ENCODE measurements at regions not wholly inside any gene's neighbourhood (a gene's known extent, or its start where the extent isn't known, plus 50 kb on each side); places are given as distances from the start of the nearest gene placed in this dataset.

DNA sequence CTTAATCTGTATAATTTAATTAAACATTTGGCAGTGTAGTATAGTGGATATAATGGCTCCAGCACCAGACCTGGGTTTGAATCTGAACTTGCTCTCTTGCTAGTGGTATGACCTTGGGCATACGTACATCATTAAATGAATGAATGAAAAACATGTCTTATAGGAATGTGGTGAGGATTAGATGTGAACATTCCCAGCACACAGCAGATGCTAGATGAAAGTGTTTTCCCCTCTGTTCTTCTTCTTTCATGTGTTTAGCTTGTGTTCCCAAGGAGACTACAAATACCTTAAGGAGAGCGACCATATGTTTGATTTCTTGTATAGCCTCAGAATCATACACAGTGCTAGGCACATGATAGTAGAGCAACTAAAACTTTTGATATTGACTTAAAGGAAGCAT, 56.5 kb downstream of the CT47B1 start:
- no peak for DNase-seq

DNA sequence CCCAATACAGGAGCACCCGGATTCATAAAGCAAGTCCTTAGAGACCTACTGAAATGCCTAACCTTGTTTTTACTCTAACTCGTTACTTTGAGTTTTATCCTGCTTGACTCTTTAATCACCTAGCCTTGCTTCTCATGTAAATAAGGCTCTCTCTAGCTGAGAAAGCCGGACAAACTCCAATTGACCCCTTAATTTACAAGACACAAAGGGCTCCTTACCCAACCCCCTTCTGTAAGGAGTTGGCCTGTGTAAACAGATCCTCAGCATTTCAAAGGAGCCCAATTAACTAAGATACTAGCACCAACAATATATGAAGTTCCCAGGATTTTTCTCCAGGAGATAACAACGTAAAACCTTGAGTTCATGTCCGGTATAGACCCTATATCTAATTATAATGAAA, 61.7 kb downstream of the CT47B1 start:
- DNase-seq, result no peak

DNA sequence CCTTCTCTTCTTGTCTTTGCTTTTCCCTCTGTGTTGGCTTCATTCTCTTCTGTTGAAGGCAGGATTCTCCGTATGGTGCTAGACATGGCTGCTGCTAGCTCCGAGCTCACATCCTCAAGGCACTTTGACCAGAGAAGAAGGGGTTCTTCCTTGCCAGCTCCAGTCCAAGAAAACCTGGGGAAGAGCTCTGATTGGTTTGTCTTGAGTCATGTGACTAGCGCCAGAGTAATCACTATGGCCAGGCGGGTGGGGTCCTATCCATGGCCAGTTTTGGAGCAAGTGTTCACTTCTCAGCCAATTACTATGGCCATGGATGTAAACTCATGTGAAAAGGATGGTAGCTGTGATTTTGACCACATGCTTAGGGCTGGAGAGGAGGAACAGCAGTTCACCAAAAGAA, 74.2 kb downstream of the CT47B1 start:
- DNase-seq, result no peak

DNA sequence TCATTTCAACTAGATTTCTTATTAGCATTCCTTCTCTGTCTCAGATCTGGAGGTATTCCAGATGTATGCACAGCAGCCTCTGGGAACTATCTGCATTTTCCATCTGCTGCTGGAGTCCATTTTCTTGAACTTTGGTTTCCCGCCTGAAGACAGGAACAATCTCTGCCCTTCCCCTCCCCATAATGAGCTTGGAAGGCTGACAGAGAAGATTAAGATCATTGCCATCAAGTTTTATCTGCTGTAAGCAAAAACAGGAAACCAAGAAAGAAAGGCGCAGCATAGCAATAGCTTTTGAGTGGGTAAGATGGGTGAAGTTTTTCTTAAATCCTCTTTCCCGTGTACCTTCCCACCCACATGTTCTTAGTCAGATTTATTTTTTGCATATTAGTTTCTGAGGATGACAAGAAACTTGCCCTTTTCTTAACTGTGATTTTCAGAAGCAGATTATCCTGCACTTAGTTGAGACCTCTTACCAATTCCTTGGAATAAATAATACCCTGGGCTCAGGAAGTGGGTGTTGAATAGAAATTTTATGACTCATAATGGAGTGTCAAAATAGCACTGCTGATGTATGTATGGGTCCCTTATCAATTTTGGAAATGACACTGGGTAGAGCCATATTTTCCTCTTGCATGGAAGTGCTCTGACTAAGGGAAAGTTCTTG, 78.3 kb downstream of the CT47B1 start:
- no peak for DNase-seq

DNA sequence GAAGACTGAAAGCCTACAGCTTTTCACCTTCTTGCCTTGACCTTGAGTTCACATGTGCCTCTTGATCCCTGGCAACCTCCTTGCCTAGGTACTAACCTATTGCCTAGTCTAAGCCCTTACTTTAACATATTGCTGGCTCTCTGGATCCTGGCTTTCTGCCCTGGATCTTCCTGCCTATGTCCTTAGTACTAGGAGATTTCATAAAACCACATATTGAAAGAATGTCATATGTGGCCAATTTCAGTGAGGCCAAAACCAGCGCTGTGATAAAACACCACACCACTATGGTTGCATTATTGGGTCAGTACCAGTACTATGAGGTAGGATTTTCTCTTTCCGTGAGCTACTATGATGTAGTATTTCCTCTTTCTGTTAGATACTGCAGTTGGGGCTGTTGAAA, 80.4 kb downstream of the CT47B1 start:
- no peak for DNase-seq

DNA sequence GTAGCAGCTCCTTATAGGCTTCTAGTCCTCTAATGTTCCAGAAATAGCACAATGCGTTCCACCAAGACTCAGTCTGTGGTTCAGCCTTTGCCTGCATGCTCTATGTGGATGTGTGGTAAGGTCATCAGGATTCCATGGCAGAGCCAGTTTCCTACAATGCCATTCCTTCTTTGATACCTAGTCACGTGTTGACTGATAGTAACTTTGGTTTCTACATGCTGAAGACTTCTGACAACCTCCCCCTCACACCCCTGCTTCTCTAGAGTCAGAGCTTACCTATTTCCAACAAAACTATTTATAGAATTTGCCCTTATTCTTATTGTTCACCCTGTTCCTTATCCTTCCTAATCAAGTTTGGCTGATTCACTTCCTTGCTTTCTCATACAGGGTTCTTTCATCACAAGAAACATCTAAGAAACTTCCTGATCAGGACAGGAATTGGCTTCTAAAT, 81.1 kb downstream of the CT47B1 start:
- no peak for DNase-seq

DNA sequence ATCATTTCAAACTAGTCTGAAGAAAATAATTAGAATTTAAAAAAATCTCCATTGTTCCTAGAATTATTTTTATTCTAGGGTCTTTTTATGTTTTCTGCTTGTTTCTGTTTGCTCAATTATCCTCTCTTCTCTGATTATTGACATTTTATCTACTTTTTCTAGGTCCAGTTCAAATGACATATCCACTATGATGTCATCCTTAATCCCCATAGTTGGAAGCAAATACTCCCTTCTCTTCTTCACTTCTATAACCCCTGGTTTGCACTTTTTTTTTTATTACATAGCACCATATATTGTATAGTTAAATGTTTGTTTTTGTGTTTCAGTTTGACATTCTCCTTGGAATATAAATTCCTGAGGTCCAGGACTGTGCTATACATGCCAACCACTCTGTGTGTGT, 82.6 kb downstream of the CT47B1 start:
- no peak for DNase-seq

DNA sequence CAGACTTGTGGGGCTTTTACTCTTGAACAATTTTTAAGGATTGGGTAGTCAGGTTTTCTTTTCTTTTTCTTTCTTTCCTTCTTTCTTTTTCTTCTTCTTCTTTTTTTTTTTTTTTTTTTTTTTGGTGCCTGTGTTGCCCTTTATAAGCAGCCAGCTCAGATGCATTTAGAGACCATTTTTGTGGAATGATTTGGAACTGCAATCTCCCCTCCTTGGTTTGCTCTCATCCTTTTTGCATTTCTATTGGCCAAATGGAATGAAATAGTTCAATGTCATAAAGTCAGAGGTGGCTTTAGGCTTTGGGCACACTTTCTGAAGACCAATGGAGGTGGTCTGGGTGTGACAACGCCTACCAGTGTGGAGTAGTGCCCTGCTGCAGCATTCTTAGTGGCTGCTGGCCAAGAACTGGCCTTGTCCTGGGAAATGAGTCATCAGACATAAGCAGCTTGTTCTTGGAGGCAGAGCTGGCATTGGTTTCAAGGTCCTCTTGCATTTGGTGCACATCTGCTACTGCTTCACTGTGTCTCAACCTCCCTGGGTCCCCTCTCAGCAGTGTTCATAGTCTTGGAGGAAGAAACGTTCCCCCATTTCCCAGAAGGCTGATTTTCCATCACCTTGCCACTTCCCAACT, 84.5 kb downstream of the CT47B1 start:
- no peak for DNase-seq

DNA sequence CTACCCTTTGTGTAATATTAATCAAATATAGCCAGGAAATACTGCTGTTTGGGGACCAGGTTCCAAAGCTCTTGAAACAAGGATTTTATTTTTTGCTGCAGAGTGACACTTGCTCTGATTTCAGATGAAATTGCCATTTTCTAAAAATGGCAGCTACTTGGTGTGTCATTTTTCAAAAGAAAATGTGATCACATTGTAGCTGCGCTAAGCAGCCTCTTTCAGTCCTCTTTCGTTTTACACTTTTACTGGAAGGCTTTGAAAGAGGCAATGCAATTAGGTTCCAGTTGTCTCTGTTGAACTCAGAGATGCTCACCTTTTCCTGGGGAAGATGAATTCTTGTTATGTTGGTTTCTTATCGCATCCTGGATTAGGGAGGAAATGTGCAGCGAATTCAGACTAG, 85.1 kb downstream of the CT47B1 start:
- no peak for DNase-seq

DNA sequence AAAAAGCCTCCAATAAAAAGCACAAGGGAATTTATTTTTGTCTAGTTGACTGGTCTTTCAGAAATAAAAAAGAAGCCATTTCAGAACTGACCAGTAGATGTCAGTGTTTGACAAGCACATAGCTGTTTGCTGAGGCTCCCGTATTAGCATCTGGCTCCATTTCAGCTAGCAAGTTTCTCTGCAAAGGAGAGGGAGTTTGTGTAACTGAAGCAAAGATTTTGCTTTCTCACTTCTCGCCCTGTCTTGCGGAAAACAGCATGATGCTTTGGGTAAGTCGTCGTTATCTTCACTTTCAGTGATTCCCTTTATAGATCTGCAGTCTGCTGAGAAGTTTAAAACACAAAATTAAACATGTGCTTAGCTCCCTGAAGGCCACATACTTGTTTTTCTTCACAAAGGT, 85.5 kb downstream of the CT47B1 start:
- DNase-seq, result peak in 1 of 2 donors; percentile 19

DNA sequence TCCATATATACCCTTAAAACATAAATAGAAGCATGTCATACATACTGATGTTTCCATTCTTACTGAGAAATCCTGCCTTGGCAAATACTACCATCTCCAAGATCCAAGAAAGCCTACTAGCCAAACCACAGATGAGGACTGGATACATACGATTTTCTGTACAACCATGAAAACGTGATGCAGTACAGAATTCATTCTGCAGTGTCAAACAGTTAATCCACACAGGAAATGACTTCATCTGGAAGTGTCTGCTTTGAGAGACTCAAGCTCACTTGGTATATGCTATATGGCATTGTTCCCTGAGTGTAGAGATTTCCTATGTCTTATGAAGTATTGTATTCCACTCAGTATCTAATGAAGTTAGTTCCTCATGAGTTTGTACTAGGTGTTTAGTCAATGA, 94.3 kb downstream of the CT47B1 start:
- no peak for DNase-seq

DNA sequence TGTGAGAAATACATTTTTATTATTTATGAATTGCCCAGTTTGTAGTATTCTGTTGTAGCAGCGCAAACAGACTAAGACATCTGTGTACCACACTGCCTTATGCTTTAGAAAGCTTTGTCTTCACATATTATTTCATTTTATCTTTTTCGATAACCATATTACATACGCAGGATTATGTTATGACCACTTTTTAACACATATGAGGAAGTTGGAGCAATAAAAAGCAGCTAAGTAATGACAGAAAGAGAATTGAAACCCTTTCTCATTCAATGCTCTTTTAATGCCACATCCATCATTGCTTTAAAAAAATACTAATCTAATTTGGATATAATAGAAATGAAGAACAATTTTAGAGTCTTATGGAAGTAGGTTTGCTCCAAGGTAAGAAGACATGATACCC, 99.7 kb downstream of the CT47B1 start:
- DNase-seq, result no peak

DNA sequence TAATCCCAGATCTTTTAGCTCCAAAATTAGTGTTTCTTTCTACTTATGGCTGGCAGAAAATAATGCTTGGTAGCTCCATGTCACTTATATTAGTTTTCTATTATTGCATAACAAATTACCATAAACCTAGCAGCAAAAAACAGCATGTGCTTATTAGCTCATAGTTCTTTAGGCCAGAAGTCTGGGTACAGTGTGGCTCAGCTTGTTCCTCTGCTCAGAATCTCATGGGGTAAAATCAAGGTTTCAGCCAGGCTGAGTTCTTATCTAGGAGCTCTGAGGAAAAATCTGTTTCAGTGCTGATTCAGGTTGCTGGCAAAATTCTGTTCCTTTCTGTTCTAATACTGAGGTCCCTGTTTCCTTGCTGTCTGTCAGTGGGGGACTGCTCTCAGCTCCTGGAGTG, 101.1 kb downstream of the CT47B1 start:
- DNase-seq, result no peak

DNA sequence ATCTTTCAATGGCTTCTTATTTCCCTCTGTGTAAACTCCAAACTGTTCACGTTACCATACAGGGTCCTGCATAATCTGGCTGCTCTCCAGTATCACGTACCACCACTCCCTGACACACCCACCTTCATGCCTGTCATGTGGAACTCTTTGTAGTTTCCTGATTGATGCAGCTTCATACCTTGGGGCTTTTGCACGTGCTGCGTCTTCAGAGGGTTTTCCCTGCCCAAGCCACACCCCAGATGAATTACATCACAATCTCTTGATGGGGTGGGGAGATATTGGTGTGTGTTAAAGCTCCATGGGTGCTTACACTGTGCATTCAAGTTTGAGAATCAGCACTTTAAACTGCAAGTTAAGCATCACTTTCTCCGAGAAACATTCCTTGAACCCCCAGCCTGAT, 101.9 kb downstream of the CT47B1 start:
- no peak for DNase-seq

DNA sequence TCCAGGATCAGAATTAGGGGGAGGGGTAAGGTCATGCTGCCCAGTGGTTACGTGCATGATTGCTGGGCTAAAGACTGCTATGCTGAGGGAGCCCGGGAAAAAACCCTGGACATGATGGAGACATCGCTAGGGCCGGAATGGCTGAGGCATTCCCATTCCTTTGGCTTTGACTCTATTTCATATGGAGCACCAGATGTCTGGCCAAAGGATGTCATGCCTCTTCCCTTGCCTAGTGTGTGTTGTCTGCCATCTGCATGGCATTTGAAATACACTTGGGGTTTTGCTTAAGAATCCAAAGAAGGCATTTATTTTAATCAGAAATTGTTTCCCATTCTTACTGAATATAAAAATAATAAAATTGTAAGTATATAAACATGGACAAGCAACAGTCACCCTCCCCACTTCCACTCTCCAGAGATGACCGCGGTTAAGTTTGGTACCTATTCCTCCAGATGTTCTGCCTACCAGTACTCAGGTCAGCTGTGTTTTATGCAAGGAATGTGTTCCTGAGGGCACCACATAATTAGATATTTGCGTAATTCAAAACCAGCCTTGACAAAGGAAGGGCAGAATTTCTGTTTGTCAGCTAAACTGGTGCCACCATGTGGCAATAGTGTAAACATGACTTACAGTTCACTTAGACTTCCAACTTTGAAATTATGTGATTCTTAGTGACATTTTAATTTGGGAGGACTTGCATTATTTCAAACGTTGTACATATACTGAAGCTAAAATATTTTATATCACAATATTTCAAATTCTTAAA, 105.9 kb downstream of the CT47B1 start:
- no peak for DNase-seq

DNA sequence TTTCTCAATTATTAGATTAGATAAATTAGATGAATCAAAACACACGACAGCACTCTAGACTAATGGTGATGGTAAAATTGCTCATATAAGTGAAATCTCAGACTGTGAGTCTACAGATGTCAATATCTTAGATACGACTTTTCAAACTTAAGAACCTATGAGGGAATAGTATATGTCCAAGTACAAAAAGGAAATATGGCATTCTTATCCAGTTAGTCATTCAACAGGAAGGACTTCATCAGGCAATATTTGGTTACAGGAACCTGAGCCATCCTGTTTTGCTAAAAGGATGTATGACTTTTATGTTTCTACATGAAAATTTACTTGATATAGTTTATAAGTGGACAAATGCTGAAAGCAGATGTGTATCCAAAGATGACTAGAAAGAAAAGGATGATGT, 107.0 kb downstream of the CT47B1 start:
- DNase-seq, result no peak

DNA sequence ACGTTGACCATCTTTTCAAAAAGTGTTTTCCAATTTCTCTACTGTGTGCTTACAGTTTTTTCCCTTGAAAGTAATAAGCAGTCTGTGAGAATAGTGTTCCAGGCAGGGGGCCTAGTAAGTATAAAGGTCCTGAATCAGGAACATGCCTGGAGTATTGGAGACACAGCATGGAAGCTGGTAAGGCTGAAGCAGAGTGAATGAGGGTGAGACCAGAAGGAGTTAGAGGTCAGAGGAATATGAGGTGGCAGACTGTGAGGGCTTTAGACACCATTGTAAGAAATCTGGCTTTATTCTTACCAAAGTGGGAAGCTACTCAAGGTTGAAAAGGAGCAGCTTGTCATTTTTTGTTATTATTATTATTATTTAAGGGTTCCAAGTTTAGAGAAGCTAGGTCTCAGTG, 107.4 kb downstream of the CT47B1 start:
- no peak for DNase-seq

DNA sequence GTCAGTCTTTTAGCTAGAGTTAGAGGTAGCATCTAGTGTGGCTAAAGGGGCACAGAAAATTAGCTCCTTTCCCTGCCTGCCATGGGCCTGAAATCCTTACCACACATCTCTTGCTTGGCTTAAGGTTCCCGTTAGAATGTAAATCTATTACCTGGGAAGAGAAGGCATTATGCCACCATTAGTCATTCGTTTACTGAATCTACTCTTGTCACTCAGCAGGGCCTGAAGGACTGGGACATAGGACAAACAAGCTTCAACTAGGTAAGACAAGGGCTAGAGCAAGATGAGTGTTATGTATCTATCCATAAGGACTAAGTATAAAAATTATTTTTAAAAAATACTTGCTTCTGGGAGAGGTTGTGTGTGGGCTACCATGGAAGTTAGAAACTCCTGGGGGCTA, 112.4 kb downstream of the CT47B1 start:
- DNase-seq, result no peak

DNA sequence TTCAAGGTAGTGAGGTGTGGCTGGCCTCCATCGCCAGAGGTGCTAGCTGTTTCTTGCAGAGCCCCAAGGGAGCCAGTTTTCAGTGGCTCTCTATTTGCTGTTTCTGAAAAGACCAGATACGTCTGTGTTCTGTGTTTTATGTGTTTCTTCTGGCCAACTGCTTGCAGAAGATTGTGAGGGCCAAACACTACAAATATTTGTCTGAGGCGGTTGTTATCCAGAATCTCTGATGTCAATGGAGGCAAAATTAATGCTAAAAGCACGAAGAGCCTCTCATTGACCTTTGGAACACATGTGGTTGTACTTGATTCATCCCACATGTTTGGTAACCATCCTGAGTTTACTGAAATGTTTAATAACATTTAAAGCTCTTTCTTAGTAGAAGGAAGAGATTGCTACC, 113.9 kb downstream of the CT47B1 start:
- no peak for DNase-seq

DNA sequence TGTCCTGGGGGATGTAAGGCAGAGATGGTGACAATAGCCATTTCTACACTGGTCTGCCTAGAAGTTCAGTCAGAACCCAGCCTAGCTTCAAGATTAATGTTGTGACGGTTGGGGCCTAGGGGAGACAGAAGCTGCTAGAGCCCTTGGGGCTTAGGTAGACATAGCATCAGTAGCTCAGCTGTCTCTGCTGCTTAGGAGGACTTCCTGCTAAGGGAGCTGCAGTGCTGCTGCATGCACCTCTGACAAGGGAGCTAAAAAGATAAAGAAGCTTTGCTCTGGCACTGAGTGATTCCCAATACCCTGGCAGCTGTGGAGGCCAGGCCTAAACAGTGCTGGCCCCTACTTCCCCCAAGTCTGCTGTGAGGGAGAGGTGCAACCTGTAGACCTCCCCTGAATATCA, 116.0 kb downstream of the CT47B1 start:
- no peak for DNase-seq

DNA sequence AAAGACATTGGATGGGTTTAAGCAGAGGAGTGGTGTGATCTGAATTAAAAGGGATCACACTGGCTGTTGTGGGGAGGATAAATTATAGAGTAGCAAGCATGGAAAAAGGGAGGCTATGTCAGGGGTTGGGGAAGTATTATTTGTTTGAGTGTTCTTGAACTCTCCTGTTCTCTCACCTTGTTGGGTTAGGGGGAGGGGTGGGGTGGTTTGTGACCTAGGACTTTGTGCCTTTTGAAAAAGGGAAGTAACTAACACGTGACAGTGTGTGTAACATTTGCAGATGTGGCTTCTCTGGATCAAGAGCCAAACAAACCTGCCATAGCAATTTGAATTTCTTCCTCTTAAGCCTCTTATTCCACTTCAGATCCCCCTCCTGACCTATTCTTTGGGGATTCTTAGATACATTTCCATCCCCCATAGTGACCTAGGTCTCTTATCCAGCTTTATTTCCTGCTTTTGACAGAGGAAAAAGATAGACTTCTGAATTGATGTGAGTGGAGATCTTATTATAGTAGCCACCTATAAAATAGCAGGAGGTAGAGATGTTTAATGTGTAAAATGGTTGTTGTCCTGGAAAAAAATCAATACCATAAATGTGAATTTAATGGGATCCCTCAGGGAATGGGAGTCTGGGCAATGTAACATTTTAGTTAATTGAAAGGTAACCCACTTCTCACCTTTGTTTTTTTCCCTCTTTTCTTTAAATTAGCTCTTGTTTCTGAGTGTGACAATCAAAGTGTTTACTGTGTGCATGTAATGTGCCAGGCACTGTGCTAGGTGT, 120.4 kb downstream of the CT47B1 start:
- DNase-seq, result peak in 1 of 2 donors; percentile 25

DNA sequence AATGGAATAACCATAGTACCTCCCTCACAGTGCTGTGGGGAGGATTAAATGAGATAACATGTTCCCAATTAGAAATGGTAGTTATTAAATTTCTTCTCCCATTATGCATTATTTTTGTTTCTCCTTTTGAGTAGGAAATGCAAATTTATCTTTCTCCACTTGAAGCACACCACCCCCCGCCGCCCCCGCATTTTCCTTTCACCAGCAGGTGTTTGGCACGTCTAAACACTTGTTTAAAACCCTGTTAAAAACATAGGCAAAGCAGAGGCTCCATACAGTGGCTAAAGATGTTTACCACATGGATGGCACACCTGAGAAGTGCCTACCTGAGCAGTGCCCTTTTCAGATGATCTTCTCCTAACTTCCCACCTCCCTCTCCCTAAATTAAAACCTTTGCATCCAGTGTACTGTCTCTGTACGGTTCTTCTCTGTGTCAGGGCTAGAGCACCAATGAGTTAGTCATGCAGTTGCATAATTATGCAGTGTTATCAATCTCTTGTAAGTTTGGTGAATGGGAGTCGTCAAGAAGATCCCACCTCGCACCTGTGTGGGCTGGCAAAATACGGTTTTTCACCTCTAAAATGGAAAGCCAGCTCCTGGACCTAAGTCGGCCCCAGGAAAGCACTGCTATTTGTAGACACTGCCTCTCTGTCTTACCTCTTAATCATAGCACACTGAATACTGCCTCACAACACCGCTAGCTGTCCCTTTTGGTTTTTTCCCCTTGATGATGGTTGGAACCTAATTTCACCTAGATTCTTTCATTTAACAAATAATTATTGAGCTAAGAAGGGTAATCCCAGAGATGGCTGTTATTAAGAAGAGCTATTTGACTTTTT, 122.0 kb downstream of the CT47B1 start:
- DNase-seq, result no peak

Measured in bone marrow (tissue), 2 donors.